ENCODE measurements at regions not wholly inside any gene's neighbourhood (a gene's known extent, or its start where the extent isn't known, plus 50 kb on each side); places are given as distances from the start of the nearest gene placed in this dataset.

DNA sequence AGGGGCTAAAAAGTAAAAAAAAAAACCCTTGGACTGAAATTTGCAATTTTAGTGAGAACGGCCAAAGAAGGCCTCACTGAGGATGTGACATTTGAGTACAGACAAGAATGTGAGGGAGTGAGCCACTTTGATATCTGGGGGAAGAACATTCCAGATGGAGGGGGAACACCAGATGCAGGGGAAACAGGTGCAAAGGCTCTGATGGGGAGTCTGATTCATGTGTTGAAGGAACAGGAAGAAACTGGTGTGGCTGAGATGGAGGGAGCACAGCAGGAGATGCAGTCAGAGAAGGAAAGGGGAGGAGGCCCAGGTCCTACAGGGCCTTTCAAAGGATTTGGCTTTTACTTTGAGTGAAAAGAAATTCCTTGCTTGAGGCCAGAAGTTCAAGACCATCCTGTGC is 615.7 kb upstream of the NRP1 start:
- no peaks in the 10 kb centered on the region for H3K27me3 ChIP-seq (replicated peaks in 1 of 4; ENCODE audit: control extremely low read depth in 1 of 4, control insufficient read depth in 3 of 4, insufficient read depth in 4 of 4, low read length in 3 of 4)
- H3K4me1 ChIP-seq (ENCODE audit: control insufficient read depth in 2 of 2, insufficient read depth in 2 of 2, low read length in 2 of 2): no peaks in the 10 kb centered on the region
- Mint-ChIP-seq H3K4me1 (no peaks in the 10 kb centered on the region), H3K27ac (no peak overlapping the region), H3K4me3 (no peak overlapping the region), H3K27me3 (no peaks in the 10 kb centered on the region), H3K9me3 (ENCODE audit: insufficient read depth) (peaks cover 3% of the 10 kb centered on the region)
- TF ChIP-seq, protein P1, sequence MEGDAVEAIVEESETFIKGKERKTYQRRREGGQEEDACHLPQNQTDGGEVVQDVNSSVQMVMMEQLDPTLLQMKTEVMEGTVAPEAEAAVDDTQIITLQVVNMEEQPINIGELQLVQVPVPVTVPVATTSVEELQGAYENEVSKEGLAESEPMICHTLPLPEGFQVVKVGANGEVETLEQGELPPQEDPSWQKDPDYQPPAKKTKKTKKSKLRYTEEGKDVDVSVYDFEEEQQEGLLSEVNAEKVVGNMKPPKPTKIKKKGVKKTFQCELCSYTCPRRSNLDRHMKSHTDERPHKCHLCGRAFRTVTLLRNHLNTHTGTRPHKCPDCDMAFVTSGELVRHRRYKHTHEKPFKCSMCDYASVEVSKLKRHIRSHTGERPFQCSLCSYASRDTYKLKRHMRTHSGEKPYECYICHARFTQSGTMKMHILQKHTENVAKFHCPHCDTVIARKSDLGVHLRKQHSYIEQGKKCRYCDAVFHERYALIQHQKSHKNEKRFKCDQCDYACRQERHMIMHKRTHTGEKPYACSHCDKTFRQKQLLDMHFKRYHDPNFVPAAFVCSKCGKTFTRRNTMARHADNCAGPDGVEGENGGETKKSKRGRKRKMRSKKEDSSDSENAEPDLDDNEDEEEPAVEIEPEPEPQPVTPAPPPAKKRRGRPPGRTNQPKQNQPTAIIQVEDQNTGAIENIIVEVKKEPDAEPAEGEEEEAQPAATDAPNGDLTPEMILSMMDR (IDR thresholded peaks at IDR 0.05): no peak
- CTCF ChIA-PET: no interaction called here
- H3K9ac ChIP-seq (ENCODE audit: low read length): no peak overlapping the region
- DNase-seq (no peak), ATAC-seq (ENCODE audit: low read depth) (no peak)
- H3K4me3 ChIP-seq (ENCODE audit: control extremely low read depth in 1 of 5, extremely low read depth in 1 of 5, insufficient read depth in 1 of 5, low read depth in 2 of 5, low read length in 4 of 5): no peak overlapping the region
- H3K36me3 ChIP-seq (replicated peaks in 1 of 2; ENCODE audit: control extremely low read depth in 1 of 2, control insufficient read depth in 1 of 2, extremely low read depth in 1 of 2, insufficient read depth in 2 of 2, low read length in 1 of 2): no peaks in the 10 kb centered on the region
- H3K9me3 ChIP-seq (ENCODE audit: control extremely low read depth in 1 of 3, control insufficient read depth in 2 of 3, insufficient read depth in 1 of 3, low read length in 2 of 3): no peaks in the 10 kb centered on the region
- no peaks in the 10 kb centered on the region for H3K79me2 ChIP-seq (ENCODE audit: control insufficient read depth, insufficient read depth, low read length)
- 17% methylated on average over 1 of the region's 1 CpG for WGBS (ENCODE audit: insufficient coverage)
- intact Hi-C loops (cut with micrococcal nuclease): no loop called here
- H3K27ac ChIP-seq (ENCODE audit: low read length in 2 of 2): no peak overlapping the region
- H2AFZ ChIP-seq (ENCODE audit: insufficient read depth, low read depth, low read length, poor library complexity, severe bottlenecking): no peak overlapping the region
- no peaks in the 10 kb centered on the region for H4K20me1 ChIP-seq (ENCODE audit: control insufficient read depth, insufficient read depth, low read length, poor library complexity, severe bottlenecking)
- POLR2A ChIA-PET: no interaction called here
- H3K4me2 ChIP-seq (replicated peaks; ENCODE audit: low read depth, low read length, poor library complexity, severe bottlenecking): no peak overlapping the region

DNA sequence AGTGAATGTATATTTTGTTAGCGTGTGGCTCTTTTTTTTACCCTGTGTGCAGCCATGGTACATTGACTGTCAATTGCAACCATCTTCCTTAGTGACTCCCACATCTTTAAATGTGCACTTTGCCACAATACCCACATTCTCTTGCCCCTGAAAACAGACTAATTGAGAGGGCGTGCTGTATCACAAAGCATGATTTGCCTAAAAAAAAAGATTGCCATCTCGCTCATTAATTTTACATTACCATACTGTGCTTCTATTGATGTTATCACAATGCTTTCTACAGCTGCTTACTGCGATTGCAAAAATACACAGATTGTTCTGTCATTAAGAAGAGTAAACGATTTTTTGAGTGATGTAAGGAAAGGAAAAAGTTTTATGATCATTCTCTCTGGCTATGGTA is 613.1 kb upstream of the NRP1 start:
- no peaks in the 10 kb centered on the region for H4K20me1 ChIP-seq (ENCODE audit: control insufficient read depth, insufficient read depth, low read length, poor library complexity, severe bottlenecking)
- H3K4me1 ChIP-seq (ENCODE audit: control insufficient read depth in 2 of 2, insufficient read depth in 2 of 2, low read length in 2 of 2): no peaks in the 10 kb centered on the region
- H3K36me3 ChIP-seq (replicated peaks in 1 of 2; ENCODE audit: control extremely low read depth in 1 of 2, control insufficient read depth in 1 of 2, extremely low read depth in 1 of 2, insufficient read depth in 2 of 2, low read length in 1 of 2): no peaks in the 10 kb centered on the region
- H3K27ac ChIP-seq (ENCODE audit: low read length in 2 of 2): no peak overlapping the region
- H3K4me3 ChIP-seq (ENCODE audit: control extremely low read depth in 1 of 5, extremely low read depth in 1 of 5, insufficient read depth in 1 of 5, low read depth in 2 of 5, low read length in 4 of 5): no peak overlapping the region
- H2AFZ ChIP-seq (ENCODE audit: insufficient read depth, low read depth, low read length, poor library complexity, severe bottlenecking): no peak overlapping the region
- DNase-seq (no peak), ATAC-seq (ENCODE audit: low read depth) (no peak)
- H3K9ac ChIP-seq (ENCODE audit: low read length): no peak overlapping the region
- intact Hi-C loops (cut with micrococcal nuclease): no loop called here
- H3K4me3 Mint-ChIP-seq: no peak overlapping the region
- ChIA-PET CTCF (no interaction called here), POLR2A (no interaction called here)
- no peak overlapping the region for H3K4me2 ChIP-seq (replicated peaks; ENCODE audit: low read depth, low read length, poor library complexity, severe bottlenecking)
- no peaks in the 10 kb centered on the region for H3K4me1 Mint-ChIP-seq
- H3K27ac Mint-ChIP-seq: no peak overlapping the region
- H3K27me3 ChIP-seq (replicated peaks in 1 of 4; ENCODE audit: control extremely low read depth in 1 of 4, control insufficient read depth in 3 of 4, insufficient read depth in 4 of 4, low read length in 3 of 4): no peaks in the 10 kb centered on the region
- H3K27me3 Mint-ChIP-seq: no peaks in the 10 kb centered on the region
- TF ChIP-seq EZH2 (IDR thresholded peaks at IDR 0.05; ENCODE audit: borderline replicate concordance, insufficient read depth, low read depth, low read length, poor library complexity, severe bottlenecking): no peak
- TF ChIP-seq, protein P1 (IDR thresholded peaks at IDR 0.05): no peak
- 80% methylated on average over 3 of the region's 5 CpGs for WGBS (ENCODE audit: insufficient coverage)
- no peaks in the 10 kb centered on the region for H3K9me3 ChIP-seq (ENCODE audit: control extremely low read depth in 1 of 3, control insufficient read depth in 2 of 3, insufficient read depth in 1 of 3, low read length in 2 of 3)
- H3K79me2 ChIP-seq (ENCODE audit: control insufficient read depth, insufficient read depth, low read length): no peaks in the 10 kb centered on the region
- peaks cover 3% of the 10 kb centered on the region for H3K9me3 Mint-ChIP-seq (ENCODE audit: insufficient read depth)

Data from B cell (primary cell).